AG09309 (cell line): ENCODE measurements at regions not wholly inside any gene's neighbourhood (a gene's known extent, or its start where the extent isn't known, plus 50 kb on each side); places are given as distances from the start of the nearest gene placed in this dataset.
A peak's percentile ranks its signal among the peaks of the same experiment; 100 is the strongest.

Source experiments
- DNase-seq: peaks from one replicate; pipeline ENCODE4 v3.0.0-alpha.2; 2010; ENCODE audit warnings: low read depth
- H3K4me3 ChIP-seq: 2 replicates; pipeline ENCODE4 v1.5.1; 2011; ENCODE audit warnings: mild to moderate bottlenecking, low read depth, low read length, moderate library complexity; ENCODE audit not compliant: control insufficient read depth
- TF ChIP-seq, protein P1 (sequence below): IDR thresholded peaks from 2 replicates; pipeline ENCODE4 v1.5.1; 2011; ENCODE audit warnings: mild to moderate bottlenecking, low read depth, low read length, inconsistent platforms; ENCODE audit not compliant: insufficient read depth, control insufficient read depth; ENCODE audit errors: missing control alignments

DNA sequence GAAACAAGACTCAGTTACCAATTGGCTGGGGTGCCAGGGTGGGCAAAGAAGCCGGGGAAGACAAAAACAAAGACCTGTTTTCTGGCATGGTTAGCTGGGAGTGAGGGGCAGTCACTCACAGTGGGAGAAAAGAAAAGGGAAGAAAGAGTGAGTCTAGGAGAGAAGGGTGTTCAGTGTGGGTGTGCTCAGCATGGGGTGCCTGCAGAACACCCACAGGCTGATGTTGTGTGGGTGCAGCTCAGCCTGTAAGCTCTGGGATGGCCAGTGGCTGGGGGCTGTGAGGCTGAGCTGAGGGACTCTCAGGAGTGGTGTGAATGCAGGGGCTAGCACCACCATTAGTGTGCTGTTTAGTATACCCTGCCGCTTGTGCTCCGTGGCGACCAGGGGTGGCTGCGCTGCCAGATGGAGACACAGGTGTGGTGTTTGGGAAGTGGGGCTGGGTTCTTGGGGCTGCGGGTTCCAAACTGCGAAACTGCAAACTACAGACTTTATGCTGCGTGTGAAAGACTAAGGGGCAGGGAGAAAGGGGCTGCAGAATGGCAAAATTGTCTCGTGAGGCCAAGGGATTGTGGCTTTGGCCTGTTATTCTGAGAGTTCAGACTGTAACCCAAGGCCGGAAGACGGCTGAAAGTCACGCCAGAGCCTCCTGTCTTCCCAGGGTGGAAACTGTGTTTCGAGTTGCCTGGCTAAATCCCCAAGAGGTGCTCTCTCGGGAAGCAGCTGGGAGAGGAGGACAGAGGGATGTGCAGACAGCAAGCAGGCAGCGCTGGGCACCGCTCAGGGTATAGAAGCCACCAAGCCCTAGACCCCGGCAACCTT is 156.3 kb downstream of the TTC32 start:
- H3K4me3 ChIP-seq, result no peak overlapping the region
- TF ChIP-seq, protein P1, sequence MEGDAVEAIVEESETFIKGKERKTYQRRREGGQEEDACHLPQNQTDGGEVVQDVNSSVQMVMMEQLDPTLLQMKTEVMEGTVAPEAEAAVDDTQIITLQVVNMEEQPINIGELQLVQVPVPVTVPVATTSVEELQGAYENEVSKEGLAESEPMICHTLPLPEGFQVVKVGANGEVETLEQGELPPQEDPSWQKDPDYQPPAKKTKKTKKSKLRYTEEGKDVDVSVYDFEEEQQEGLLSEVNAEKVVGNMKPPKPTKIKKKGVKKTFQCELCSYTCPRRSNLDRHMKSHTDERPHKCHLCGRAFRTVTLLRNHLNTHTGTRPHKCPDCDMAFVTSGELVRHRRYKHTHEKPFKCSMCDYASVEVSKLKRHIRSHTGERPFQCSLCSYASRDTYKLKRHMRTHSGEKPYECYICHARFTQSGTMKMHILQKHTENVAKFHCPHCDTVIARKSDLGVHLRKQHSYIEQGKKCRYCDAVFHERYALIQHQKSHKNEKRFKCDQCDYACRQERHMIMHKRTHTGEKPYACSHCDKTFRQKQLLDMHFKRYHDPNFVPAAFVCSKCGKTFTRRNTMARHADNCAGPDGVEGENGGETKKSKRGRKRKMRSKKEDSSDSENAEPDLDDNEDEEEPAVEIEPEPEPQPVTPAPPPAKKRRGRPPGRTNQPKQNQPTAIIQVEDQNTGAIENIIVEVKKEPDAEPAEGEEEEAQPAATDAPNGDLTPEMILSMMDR, result no peak
- DNase-seq, result no peak

DNA sequence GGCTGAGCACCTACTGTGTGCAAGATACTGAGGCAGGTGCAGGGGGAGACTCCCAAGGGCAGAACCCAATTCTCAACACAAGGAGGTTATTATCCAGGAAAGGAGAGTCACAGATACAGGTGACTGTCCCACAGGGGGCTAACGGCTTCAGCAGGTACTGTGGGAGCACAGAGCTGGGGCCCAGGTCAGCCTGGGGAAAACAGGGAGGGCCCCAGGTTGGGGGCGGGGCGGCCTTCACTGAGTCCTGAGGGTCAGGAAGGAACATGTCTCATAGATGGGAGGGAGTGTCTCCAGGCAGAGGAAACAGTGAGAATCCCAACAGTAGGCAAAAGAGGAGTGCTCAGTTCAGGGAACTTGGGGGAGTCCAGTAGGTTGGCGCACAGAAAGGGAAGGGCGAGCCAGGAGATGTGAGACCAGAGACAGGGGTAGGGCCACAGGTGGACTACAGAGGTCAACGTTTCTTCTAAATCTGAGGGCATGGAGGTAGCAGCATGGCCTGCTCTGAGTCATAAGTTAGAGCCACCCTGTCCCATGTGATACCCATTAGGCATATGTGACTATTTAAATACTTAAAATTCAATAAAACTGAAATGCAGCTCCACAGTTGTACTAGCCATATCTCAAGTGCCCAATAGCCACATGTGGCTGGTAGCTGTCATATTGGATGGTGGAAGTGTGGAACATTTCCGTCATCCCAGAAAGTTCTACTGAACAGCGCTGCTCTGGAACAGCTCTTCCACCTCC is 157.2 kb downstream of the TTC32 start:
- DNase-seq, result no peak
- no peak overlapping the region for H3K4me3 ChIP-seq

DNA sequence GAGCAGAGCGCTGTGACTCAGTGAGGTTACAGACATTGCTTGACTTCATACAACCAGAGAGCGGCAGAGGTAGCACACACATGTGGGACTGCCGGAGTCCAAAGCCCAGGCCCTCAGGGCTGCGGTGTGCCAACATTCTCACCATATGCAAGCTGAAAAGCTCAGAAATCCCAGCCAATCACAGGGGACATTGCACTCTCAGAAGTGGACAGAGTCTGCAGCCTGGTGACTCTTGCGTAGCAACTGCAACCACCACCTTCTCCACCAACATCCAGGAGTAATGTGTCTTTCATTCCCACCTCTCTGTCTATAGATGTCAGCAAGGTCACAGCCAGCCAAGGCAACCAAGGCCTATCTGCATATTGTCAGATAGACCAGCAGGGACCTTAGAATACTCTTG is 158.1 kb downstream of the TTC32 start:
- TF ChIP-seq, protein P1, result no peak
- H3K4me3 ChIP-seq, result no peak overlapping the region
- no peak for DNase-seq

More for the DNA sequence above, 157.2 kb downstream of the TTC32 start:
- TF ChIP-seq, protein P1, result no peak

DNA sequence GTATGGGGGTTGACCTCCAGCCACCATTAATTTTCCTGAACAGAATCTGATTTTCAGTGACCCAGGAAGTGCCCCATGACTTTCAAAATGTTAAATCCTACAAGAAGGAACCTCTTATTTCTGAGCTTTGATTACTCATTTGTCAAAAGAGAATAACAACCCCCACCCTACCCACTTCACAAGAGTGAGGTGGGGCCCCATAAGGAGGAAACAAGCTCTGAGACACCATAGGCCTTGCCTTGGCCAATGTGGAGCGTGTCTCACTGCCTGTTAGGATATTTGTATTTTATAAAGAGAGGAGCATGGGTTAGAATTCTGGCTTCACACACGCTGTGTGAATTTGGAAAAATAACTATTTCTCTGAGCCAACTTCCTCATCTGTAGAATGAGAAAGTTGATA is 158.9 kb downstream of the TTC32 start:
- TF ChIP-seq, protein P1, result no peak
- no peak for DNase-seq
- H3K4me3 ChIP-seq, result no peak overlapping the region

DNA sequence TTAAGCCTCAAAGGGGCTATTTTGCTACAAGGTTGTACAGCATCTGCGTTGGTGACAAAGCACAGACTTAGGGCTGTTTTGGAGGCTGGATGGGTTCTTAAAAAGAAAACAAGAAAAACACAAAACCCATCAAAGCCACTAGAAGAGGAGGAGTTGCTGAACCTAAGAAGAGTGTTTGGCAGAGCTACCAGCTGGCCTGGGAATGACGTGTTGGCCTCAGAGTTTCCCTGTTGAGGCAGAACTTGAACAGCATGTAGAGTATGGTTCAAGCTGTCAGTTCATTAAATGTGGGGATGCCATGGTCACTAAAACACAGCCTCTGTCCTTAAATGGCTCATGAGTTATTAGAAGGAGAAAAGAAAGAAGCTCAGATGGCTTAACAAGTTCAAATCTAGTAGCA is 162.5 kb downstream of the TTC32 start:
- H3K4me3 ChIP-seq, result no peak overlapping the region
- TF ChIP-seq, protein P1, result no peak
- no peak for DNase-seq

DNA sequence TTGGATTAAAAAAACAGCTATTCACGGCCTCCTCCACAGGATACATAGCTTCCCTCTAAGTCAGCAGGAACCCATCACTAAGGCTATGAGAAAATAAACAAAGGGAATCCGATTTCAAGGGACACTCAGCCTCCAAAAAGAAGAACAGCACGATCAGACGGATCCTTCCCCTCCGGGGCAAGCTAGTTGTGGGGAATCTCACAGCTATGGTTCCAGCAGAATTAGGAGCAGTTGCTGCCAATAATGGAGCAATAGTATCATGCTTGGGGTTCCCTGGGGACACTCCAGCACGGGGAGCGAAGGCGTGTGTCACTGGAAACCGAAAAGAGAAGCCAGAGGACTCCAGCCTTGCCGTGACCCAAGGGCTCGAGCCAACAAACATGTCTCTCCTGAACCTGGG is 163.1 kb downstream of the TTC32 start:
- TF ChIP-seq, protein P1, result no peak
- peak; percentile 8 for DNase-seq
- no peak overlapping the region for H3K4me3 ChIP-seq
